Peyer's patch (tissue), 4 donors: ENCODE measurements at regions not wholly inside any gene's neighbourhood (a gene's known extent, or its start where the extent isn't known, plus 50 kb on each side); places are given as distances from the start of the nearest gene placed in this dataset.

ENCODE experiments used
- CTCF ChIP-seq, 6 experiments: fragments of 450-650 bp in 4 of 6; fragments of 200-600 bp in 2 of 6; sonication (generic) in 1 of 6; IDR thresholded peaks; one replicate each; pipeline ENCODE4 v1.5.1; 2017 to 2019; ENCODE audit warnings: antibody characterized with exemption in 6 of 6, mild to moderate bottlenecking in 3 of 6, moderate library complexity in 1 of 6
- POLR2A ChIP-seq, 2 donors: fragments of 450-650 bp; IDR thresholded peaks; one replicate each; pipeline ENCODE4 v1.5.1; 2017; ENCODE audit warnings: antibody characterized with exemption in 2 of 2, mild to moderate bottlenecking in 2 of 2, moderate library complexity in 2 of 2

- no peak for TF ChIP-seq CTCF (IDR thresholded peaks at IDR 0.05)
- TF ChIP-seq POLR2A (IDR thresholded peaks at IDR 0.05), result no peak
These were observed 104.2 kb downstream of the TMEM18 start for GRCh38 chr2:573025-573424.
